Suprapubic skin (tissue), 4 donors: ENCODE measurements at regions not wholly inside any gene's neighbourhood (a gene's known extent, or its start where the extent isn't known, plus 50 kb on each side); places are given as distances from the start of the nearest gene placed in this dataset.
"Not testable (repeated sequence)": the region's sequence is repeated elsewhere in the genome, so short reads cannot be mapped to it uniquely, and the experiment has no call there.

Source experiments
- DNase-seq, 2 donors: peaks; one replicate each; pipeline ENCODE4 v3.0.0-alpha.2; 2019; ENCODE audit warnings: low spot score in 2 of 2
- H3K27ac ChIP-seq: fragments of 200-600 bp; sonication (generic); one replicate; pipeline ENCODE4 v1.5.1; 2019
- H3K27me3 ChIP-seq: fragments of 200-600 bp; sonication (generic); one replicate; pipeline ENCODE4 v1.5.1; 2019
- H3K36me3 ChIP-seq: fragments of 200-600 bp; sonication (generic); one replicate; pipeline ENCODE4 v1.5.1; 2019
- H3K4me1 ChIP-seq: fragments of 200-600 bp; sonication (generic); one replicate; pipeline ENCODE4 v1.5.1; 2019
- H3K4me3 ChIP-seq: fragments of 200-600 bp; sonication (generic); one replicate; pipeline ENCODE4 v1.5.1; 2019; ENCODE audit warnings: mild to moderate bottlenecking
- H3K9me3 ChIP-seq: fragments of 200-600 bp; sonication (generic); one replicate; pipeline ENCODE4 v1.5.1; 2019
- EP300 ChIP-seq: sonication (generic); formaldehyde crosslinking; IDR thresholded peaks from one replicate; pipeline ENCODE4 v1.6.1; 2017; ENCODE audit warnings: antibody characterized with exemption
- POLR2A ChIP-seq, 2 donors: fragments of 450-650 bp; IDR thresholded peaks; one replicate each; pipeline ENCODE4 v1.6.1; 2017; ENCODE audit warnings: antibody characterized with exemption in 2 of 2, mild to moderate bottlenecking in 2 of 2, moderate library complexity in 2 of 2
- POLR2AphosphoS5 ChIP-seq, 3 donors: sonication (generic); formaldehyde crosslinking; IDR thresholded peaks; one replicate each; pipeline ENCODE4 v1.6.1; 2017; ENCODE audit warnings: antibody characterized with exemption in 3 of 3
- WGBS: methylation state at CpG from one replicate; pipeline ENCODE4 v1.1.5; 2018; 5-methylcytosine and 5-hydroxymethylcytosine counted together
- TF ChIP-seq, protein P1 (sequence below), 2 donors: fragments of 200-600 bp in 1 of 2; fragments of 450-650 bp in 1 of 2; sonication (generic) in 1 of 2; IDR thresholded peaks; one replicate each; pipeline ENCODE4 v1.5.1; 2016 to 2019; ENCODE audit warnings: antibody characterized with exemption in 2 of 2, mild to moderate bottlenecking in 1 of 2, moderate library complexity in 1 of 2

- H3K4me3 ChIP-seq, result no peak overlapping the region
- 67% methylated on average over 4 of the region's 4 CpGs for WGBS
- H3K9me3 ChIP-seq, result no peaks in the 10 kb centered on the region
- H3K4me1 ChIP-seq, result no peaks in the 10 kb centered on the region
- DNase-seq, result no peak
- H3K27ac ChIP-seq, result no peak overlapping the region
- no peaks in the 10 kb centered on the region for H3K36me3 ChIP-seq
- H3K27me3 ChIP-seq, result no peaks in the 10 kb centered on the region
- no peak for TF ChIP-seq EP300
- no peak for TF ChIP-seq POLR2A (IDR thresholded peaks at IDR 0.05)
- TF ChIP-seq, protein P1, sequence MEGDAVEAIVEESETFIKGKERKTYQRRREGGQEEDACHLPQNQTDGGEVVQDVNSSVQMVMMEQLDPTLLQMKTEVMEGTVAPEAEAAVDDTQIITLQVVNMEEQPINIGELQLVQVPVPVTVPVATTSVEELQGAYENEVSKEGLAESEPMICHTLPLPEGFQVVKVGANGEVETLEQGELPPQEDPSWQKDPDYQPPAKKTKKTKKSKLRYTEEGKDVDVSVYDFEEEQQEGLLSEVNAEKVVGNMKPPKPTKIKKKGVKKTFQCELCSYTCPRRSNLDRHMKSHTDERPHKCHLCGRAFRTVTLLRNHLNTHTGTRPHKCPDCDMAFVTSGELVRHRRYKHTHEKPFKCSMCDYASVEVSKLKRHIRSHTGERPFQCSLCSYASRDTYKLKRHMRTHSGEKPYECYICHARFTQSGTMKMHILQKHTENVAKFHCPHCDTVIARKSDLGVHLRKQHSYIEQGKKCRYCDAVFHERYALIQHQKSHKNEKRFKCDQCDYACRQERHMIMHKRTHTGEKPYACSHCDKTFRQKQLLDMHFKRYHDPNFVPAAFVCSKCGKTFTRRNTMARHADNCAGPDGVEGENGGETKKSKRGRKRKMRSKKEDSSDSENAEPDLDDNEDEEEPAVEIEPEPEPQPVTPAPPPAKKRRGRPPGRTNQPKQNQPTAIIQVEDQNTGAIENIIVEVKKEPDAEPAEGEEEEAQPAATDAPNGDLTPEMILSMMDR (IDR thresholded peaks at IDR 0.05), result no peak
- TF ChIP-seq POLR2AphosphoS5 (IDR thresholded peaks at IDR 0.05), result no peak
Observed at GRCh38 chr12:96120359-96121100, 73.6 kb upstream of the ELK3 start.

DNA sequence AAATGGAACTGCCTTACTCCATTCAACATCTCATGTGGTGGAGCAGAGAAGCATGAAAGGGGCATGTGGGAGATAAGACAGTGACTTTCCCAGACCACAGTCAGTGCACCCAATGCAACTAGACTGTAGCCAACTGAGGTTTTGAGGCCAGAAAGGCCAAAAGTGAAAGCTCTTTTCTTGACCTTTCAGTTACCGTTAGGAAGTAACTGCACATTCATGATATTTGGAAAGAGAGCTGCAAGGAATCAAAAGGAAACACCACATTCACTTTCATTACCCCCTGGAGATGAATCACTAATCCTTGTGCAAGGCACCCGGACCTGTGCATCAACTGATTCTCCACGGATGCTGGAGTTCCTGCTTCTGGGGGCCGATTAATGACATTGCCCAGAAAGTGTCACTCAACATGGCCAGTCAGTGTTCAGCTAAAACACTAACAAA, 72.9 kb upstream of the ELK3 start:
- H3K36me3 ChIP-seq, result no peaks in the 10 kb centered on the region
- TF ChIP-seq EP300, result no peak
- TF ChIP-seq POLR2AphosphoS5 (IDR thresholded peaks at IDR 0.05), result no peak
- no peak for TF ChIP-seq POLR2A (IDR thresholded peaks at IDR 0.05)
- TF ChIP-seq, protein P1 (IDR thresholded peaks at IDR 0.05), result no peak
- no peak overlapping the region for H3K4me3 ChIP-seq
- H3K27ac ChIP-seq, result no peak overlapping the region
- 46% methylated on average over 4 of the region's 4 CpGs for WGBS
- no peak for DNase-seq
- H3K4me1 ChIP-seq, result no peaks in the 10 kb centered on the region
- no peaks in the 10 kb centered on the region for H3K27me3 ChIP-seq
- H3K9me3 ChIP-seq, result no peaks in the 10 kb centered on the region

- H3K4me3 ChIP-seq, H3K36me3 ChIP-seq, H3K27me3 ChIP-seq, H3K27ac ChIP-seq, H3K9me3 ChIP-seq, H3K4me1 ChIP-seq, DNase-seq: not testable (repeated sequence)
- WGBS, result 71% methylated on average over 7 of the region's 7 CpGs
Observed at GRCh38 chr12:96128292-96128691, 65.9 kb upstream of the ELK3 start.

- H3K27me3 ChIP-seq, result no peaks in the 10 kb centered on the region
- H3K4me3 ChIP-seq, result no peak overlapping the region
- no peak overlapping the region for H3K27ac ChIP-seq
- no peaks in the 10 kb centered on the region for H3K4me1 ChIP-seq
- DNase-seq, result no peak
- no peaks in the 10 kb centered on the region for H3K9me3 ChIP-seq
- 79% methylated on average over 15 of the region's 15 CpGs for WGBS
- TF ChIP-seq, protein P1 (IDR thresholded peaks at IDR 0.05), result no peak
- TF ChIP-seq POLR2AphosphoS5 (IDR thresholded peaks at IDR 0.05) (no peak), EP300 (no peak), POLR2A (IDR thresholded peaks at IDR 0.05) (no peak)
- no peaks in the 10 kb centered on the region for H3K36me3 ChIP-seq
Observed at GRCh38 chr12:96130396-96131059, 63.6 kb upstream of the ELK3 start.

DNA sequence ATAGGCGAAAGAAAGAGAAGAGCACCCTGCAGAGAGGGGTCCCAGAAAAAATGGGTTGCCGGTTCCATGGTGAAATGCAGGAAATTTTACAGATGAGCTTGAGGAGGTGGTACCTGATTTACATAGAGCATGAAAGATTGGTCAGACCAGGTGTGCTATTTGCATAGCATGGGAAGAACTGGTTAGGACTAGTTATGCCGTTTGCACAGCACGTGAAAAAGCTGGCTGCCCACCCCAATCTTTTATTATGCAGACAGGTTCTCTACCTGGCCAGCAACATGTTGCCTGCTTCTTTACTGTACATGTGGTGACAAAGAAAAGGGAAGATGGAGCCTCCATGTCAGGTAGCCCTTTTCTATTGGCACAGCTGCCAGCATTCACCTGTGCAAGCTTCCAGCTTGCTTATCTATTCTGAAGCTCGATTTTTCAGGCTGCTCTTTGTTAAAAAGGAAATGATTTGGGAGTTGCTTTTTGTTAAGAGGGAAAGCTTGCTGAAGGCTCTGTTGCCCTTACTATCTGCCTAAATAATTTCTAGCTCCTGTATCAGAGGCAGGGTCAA, 62.9 kb upstream of the ELK3 start:
- no peak for TF ChIP-seq EP300
- TF ChIP-seq POLR2AphosphoS5 (IDR thresholded peaks at IDR 0.05), result no peak
- TF ChIP-seq POLR2A (IDR thresholded peaks at IDR 0.05), result no peak
- TF ChIP-seq, protein P1 (IDR thresholded peaks at IDR 0.05), result no peak
- Histone ChIP-seq H3K4me1 (no peaks in the 10 kb centered on the region), H3K27me3 (no peaks in the 10 kb centered on the region), H3K9me3 (no peaks in the 10 kb centered on the region), H3K36me3 (no peaks in the 10 kb centered on the region), H3K4me3 (no peak overlapping the region), H3K27ac (no peak overlapping the region)
- 49% methylated on average over 5 of the region's 5 CpGs for WGBS
- DNase-seq, result no peak
